ENCODE measurements at regions not wholly inside any gene's neighbourhood (a gene's known extent, or its start where the extent isn't known, plus 50 kb on each side); places are given as distances from the start of the nearest gene placed in this dataset.

DNA sequence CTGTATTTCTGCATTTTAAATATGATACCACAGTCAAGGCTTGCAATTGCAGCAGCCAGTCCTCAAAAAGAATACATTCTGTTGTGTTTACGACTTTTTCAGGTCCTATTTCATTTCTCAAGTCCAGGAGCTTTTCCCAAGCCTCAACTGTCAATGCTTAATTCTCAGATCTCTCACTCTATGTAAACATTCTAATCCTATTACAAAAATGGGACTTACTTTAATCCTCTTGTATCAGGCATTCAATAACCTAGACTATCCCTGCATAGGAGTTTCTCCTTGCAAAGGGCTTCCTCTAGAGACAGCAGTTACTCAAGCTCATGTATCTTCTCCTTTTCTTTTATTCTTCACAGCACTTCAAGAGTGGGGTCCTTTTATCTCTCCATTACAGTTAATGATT lies 1293.0 kb downstream of the GRIK2 start:
- Histone ChIP-seq H3K27ac (ENCODE audit: low read length) (no peak overlapping the region), H3K9me2 (replicated peaks; ENCODE audit: low read length) (no peaks in the 10 kb centered on the region), H3K4me2 (ENCODE audit: low read length) (no peak overlapping the region), H2AFZ (ENCODE audit: low read length) (no peak overlapping the region), H3K9me3 (ENCODE audit: low read length) (no peaks in the 10 kb centered on the region), H3K4me3 (ENCODE audit: low read length) (no peak overlapping the region), H3K4me1 (ENCODE audit: insufficient read depth, low read length) (no peaks in the 10 kb centered on the region), H3F3A (ENCODE audit: low read length, unreplicated experiment) (no peaks in the 10 kb centered on the region), H3K36me3 (ENCODE audit: low read depth, low read length) (no peaks in the 10 kb centered on the region), H3K27me3 (ENCODE audit: low read length) (no peaks in the 10 kb centered on the region), H3K79me2 (ENCODE audit: low read length) (no peaks in the 10 kb centered on the region), H4K20me1 (ENCODE audit: low read length) (no peaks in the 10 kb centered on the region), H3K9ac (ENCODE audit: low read length) (no peak overlapping the region)
- ChIA-PET CTCF (no interaction called here), POLR2A (ENCODE audit: unreplicated experiment) (no interaction called here)
- TF ChIP-seq EZH2 (IDR thresholded peaks at IDR 0.05; ENCODE audit: low read length, unreplicated experiment) (no peak), EZH2phosphoT487 (IDR thresholded peaks at IDR 0.05; ENCODE audit: borderline replicate concordance, low read length) (no peak)
- TF ChIP-seq, protein P1, sequence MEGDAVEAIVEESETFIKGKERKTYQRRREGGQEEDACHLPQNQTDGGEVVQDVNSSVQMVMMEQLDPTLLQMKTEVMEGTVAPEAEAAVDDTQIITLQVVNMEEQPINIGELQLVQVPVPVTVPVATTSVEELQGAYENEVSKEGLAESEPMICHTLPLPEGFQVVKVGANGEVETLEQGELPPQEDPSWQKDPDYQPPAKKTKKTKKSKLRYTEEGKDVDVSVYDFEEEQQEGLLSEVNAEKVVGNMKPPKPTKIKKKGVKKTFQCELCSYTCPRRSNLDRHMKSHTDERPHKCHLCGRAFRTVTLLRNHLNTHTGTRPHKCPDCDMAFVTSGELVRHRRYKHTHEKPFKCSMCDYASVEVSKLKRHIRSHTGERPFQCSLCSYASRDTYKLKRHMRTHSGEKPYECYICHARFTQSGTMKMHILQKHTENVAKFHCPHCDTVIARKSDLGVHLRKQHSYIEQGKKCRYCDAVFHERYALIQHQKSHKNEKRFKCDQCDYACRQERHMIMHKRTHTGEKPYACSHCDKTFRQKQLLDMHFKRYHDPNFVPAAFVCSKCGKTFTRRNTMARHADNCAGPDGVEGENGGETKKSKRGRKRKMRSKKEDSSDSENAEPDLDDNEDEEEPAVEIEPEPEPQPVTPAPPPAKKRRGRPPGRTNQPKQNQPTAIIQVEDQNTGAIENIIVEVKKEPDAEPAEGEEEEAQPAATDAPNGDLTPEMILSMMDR (conservative IDR thresholded peaks at IDR 0.05; ENCODE audit: low read depth, low read length) = no peak
- intact Hi-C loops (cut with micrococcal nuclease) = no loop called here
- BruUV-seq (replicated peaks) = no TSS peak
- DNase-seq = no peak
- ATAC-seq = no peak

DNA sequence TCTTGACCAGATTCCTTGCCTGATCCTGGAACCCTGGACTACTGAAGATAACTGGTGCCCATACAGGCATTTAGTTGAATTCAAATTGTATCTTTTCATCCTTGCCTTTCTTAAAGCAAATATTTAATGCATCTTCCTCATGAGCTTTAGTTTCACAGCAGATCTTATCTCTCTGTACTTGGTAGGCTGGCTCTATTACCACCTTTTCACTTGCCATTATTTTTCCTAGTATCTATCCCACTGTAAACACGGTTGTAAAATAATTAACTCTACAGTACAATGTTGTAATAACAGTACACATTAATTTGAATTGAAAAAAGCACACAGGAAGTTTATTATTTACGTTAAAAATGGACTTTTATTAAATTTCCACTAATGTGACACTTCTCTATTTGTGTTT lies 1286.9 kb downstream of the GRIK2 start:
- Histone ChIP-seq H3K27me3 (ENCODE audit: low read length) (no peaks in the 10 kb centered on the region), H3F3A (ENCODE audit: low read length, unreplicated experiment) (no peaks in the 10 kb centered on the region), H3K9me2 (replicated peaks; ENCODE audit: low read length) (no peaks in the 10 kb centered on the region), H3K27ac (ENCODE audit: low read length) (no peak overlapping the region), H3K4me3 (ENCODE audit: low read length) (no peak overlapping the region), H3K36me3 (ENCODE audit: low read depth, low read length) (no peaks in the 10 kb centered on the region), H3K4me1 (ENCODE audit: insufficient read depth, low read length) (no peaks in the 10 kb centered on the region), H3K9ac (ENCODE audit: low read length) (no peak overlapping the region), H3K9me3 (ENCODE audit: low read length) (no peaks in the 10 kb centered on the region), H2AFZ (ENCODE audit: low read length) (no peak overlapping the region), H3K4me2 (ENCODE audit: low read length) (no peak overlapping the region), H3K79me2 (ENCODE audit: low read length) (no peaks in the 10 kb centered on the region), H4K20me1 (ENCODE audit: low read length) (no peaks in the 10 kb centered on the region)
- intact Hi-C loops (cut with micrococcal nuclease) = no loop called here
- CTCF ChIA-PET = no interaction called here
- POLR2A ChIA-PET (ENCODE audit: unreplicated experiment) = no interaction called here
- DNase-seq = no peak
- TF ChIP-seq EZH2phosphoT487 (IDR thresholded peaks at IDR 0.05; ENCODE audit: borderline replicate concordance, low read length) = no peak
- TF ChIP-seq, protein P1 (conservative IDR thresholded peaks at IDR 0.05; ENCODE audit: low read depth, low read length) = no peak
- no peak for TF ChIP-seq EZH2 (IDR thresholded peaks at IDR 0.05; ENCODE audit: low read length, unreplicated experiment)
- BruUV-seq (replicated peaks) = no TSS peak
- no peak for ATAC-seq

DNA sequence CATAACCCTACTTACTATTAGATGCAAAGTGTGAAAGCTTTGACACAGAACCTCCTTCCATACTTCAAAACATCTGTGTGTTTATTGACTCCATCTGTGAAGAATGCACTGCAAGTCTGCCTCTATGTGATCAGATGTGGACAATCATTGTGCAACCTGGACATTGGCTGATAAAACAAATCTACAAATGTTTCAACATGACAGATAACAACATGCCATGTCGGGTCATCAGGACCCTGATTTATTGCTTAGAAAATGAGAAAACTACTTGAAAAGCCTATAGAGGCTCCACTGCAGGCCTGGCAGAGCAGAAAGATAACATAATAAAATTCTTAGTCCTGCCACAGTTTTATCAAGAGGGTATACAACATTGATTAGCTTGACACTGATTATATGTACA lies 1286.4 kb downstream of the GRIK2 start:
- no peak for ATAC-seq
- Histone ChIP-seq H3K9me2 (replicated peaks; ENCODE audit: low read length) (no peaks in the 10 kb centered on the region), H3K4me1 (ENCODE audit: insufficient read depth, low read length) (no peaks in the 10 kb centered on the region), H2AFZ (ENCODE audit: low read length) (no peak overlapping the region), H3K27ac (ENCODE audit: low read length) (no peak overlapping the region), H3K27me3 (ENCODE audit: low read length) (no peaks in the 10 kb centered on the region), H3K79me2 (ENCODE audit: low read length) (no peaks in the 10 kb centered on the region), H4K20me1 (ENCODE audit: low read length) (no peaks in the 10 kb centered on the region), H3K4me3 (ENCODE audit: low read length) (no peak overlapping the region), H3F3A (ENCODE audit: low read length, unreplicated experiment) (no peaks in the 10 kb centered on the region), H3K4me2 (ENCODE audit: low read length) (no peak overlapping the region), H3K36me3 (ENCODE audit: low read depth, low read length) (no peaks in the 10 kb centered on the region), H3K9me3 (ENCODE audit: low read length) (no peaks in the 10 kb centered on the region), H3K9ac (ENCODE audit: low read length) (no peak overlapping the region)
- intact Hi-C loops (cut with micrococcal nuclease) = no loop called here
- CTCF ChIA-PET = no interaction called here
- BruUV-seq (replicated peaks) = no TSS peak
- DNase-seq = no peak
- POLR2A ChIA-PET (ENCODE audit: unreplicated experiment) = no interaction called here
- TF ChIP-seq, protein P1 (conservative IDR thresholded peaks at IDR 0.05; ENCODE audit: low read depth, low read length) = no peak
- no peak for TF ChIP-seq EZH2phosphoT487 (IDR thresholded peaks at IDR 0.05; ENCODE audit: borderline replicate concordance, low read length)
- TF ChIP-seq EZH2 (IDR thresholded peaks at IDR 0.05; ENCODE audit: low read length, unreplicated experiment) = no peak

All from PC-3 (cell line).